ENCODE measurements at regions not wholly inside any gene's neighbourhood (a gene's known extent, or its start where the extent isn't known, plus 50 kb on each side); places are given as distances from the start of the nearest gene placed in this dataset.

- TF ChIP-seq ZNF462 (CRISPR knock-in tag; IDR thresholded peaks at IDR 0.05): no peak
- TF ChIP-seq ZNF114 (CRISPR knock-in tag; IDR thresholded peaks at IDR 0.05): no peak
- no peak for TF ChIP-seq NANOG (IDR thresholded peaks at IDR 0.05; ENCODE audit: borderline replicate concordance)
- TF ChIP-seq CREB1 (CRISPR knock-in tag; IDR thresholded peaks at IDR 0.05; ENCODE audit: low read depth): no peak
Measured at GRCh38 chr5:74534397-74535129, 106.0 kb downstream of the ENC1 start (continued).

GRCh38 chr5:74530326-74531050 is 110.0 kb downstream of the ENC1 start:
- Histone ChIP-seq H3K4me1 (ENCODE audit: insufficient read depth) (peaks cover 2% of the 10 kb centered on the region), H3K4me2 (no peak overlapping the region), H2AFZ (no peak overlapping the region), H3K4me3 (no peak overlapping the region), H3K79me2 (replicated peaks; ENCODE audit: insufficient read depth) (no peaks in the 10 kb centered on the region), H3F3A (replicated peaks; ENCODE audit: low read depth) (no peaks in the 10 kb centered on the region), H3K36me3 (ENCODE audit: insufficient read depth) (0 out of 2 replicates have a peak, but pooled peaks cover 3% of the 10 kb centered on the region), H3K9me2 (ENCODE audit: insufficient read depth) (peaks cover 4% of the 10 kb centered on the region), H3K27me3 (ENCODE audit: insufficient read depth) (no peaks in the 10 kb centered on the region), H3K27ac (ENCODE audit: low read depth) (no peak overlapping the region), H4K20me1 (replicated peaks; ENCODE audit: insufficient read depth) (no peaks in the 10 kb centered on the region)
- no peak for ATAC-seq
- Mint-ChIP-seq H3K36me3 (ENCODE audit: low read depth) (peaks cover 26% of the 10 kb centered on the region), H3K9me3 (peaks cover 38% of the 10 kb centered on the region), H3K27me3 (ENCODE audit: insufficient read depth, low read depth, poor library complexity) (peaks cover 2% of the 10 kb centered on the region), H3K27ac (no peak overlapping the region), H3K4me1 (peaks cover 1% of the 10 kb centered on the region), H3K4me3 (no peak overlapping the region)
- no peak for DNase-seq (ENCODE audit: low spot score)
- TF ChIP-seq NANOG (IDR thresholded peaks at IDR 0.05; ENCODE audit: borderline replicate concordance) (no peak), ETS1 (IDR thresholded peaks at IDR 0.05) (no peak), CREB1 (CRISPR knock-in tag; IDR thresholded peaks at IDR 0.05; ENCODE audit: low read depth) (no peak), REST (IDR thresholded peaks at IDR 0.05; ENCODE audit: unreplicated experiment) (no peak), POLR2AphosphoS5 (IDR thresholded peaks at IDR 0.05; ENCODE audit: low read depth) (no peak), STAT1 (IDR thresholded peaks at IDR 0.05; ENCODE audit: unreplicated experiment) (no peak), EZH2 (IDR thresholded peaks at IDR 0.05; ENCODE audit: low read depth, unreplicated experiment) (no peak), EZH2phosphoT487 (IDR thresholded peaks at IDR 0.05; ENCODE audit: unreplicated experiment) (no peak)

All from GM23338 (cell line).